Inferior parietal cortex (tissue), 1 donor: ENCODE measurements at regions not wholly inside any gene's neighbourhood (a gene's known extent, or its start where the extent isn't known, plus 50 kb on each side); places are given as distances from the start of the nearest gene placed in this dataset.

Experiments
- DNase-seq: peaks from one replicate; pipeline ENCODE4 v3.0.0-alpha.2; 2016; ENCODE audit errors: extremely low spot score

DNA sequence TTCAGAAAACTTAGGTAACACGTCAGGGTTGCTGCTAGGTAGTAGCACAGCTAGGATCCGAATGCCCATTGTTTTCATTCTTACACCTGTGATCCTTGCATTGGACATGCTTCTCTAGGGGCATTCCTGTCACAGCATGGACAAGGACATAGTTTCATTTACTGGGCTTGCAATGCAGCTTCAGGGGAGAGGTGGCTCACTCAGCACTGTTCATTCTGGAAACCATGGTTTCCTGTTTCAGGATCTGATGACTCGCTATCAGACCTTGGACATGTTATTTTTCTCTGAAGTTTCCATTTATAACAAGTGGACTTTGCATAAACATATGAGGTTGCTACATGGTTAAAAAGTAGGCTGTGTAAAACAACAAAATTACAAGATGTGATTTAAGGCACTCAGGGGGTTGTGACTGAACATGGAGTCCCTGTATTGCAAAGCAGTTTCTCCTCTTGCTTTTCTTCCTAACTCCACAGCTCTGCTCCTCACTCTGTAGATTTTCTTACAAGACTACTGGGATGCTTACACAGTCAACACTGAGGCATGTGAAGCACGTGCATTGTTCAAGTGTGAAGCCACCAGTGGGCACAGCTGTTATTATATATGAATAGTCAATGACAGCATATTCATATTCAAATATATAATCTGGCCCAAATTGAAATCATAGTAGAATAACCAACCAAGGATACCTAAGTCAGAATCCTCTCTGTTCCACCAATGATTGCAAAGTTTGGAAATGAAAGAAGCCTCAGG lies 66.1 kb upstream of the STK32A start:
- DNase-seq, result no peak

DNA sequence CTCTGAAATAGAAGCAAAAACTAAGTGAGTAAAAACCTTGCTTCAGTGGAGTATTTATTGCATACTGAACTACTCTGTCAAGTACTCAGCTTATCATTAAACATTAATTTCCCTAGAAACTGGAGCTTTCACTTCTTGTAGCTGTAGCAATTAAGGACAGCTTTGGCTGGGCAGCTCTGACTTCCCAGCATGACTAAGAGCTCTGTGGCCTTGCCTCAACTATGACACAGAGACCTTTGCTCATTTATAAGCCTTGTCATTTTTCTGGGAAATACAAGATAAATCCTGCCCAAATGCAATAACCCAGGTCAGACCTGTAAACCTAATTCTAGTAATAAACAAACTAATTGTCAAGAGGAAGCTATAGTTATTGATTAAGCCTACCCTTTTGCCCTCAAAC lies 65.4 kb upstream of the STK32A start:
- no peak for DNase-seq

DNA sequence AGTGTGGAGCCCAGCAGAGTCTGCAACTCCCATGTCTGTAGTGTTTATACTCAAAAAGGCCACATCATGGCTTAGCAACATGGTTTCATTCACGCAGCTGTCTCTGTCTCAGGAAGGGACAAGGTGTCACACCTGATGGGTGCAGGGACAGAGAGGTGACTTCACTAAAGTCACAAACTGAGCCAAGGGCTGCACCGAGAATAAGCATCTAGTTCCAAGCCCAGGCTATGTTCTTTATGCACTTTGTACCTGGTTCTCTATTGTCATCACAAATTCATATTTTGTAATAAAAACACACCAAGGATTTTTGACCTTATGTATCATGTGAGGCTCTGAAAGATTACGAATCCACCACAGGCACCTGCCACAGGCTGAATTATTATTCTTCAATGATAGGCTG lies 64.9 kb upstream of the STK32A start:
- no peak for DNase-seq

DNA sequence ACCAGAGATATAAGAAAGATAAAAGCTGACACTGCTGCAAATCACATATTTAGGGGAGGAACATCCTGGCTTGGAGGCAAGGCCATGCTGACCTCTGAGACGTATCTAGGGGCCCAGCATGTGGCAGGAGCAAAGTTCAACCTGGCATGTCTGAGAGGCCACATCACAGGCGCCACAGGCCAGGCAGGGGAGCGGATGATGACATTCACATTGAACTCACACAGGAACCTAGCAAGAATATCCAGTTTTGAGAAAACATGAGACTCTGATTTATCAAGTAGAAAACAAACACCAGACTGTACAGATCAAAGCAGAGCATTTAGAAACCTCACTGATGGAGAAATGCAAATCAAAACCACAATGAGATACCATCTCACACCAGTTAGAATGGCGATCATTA lies 64.2 kb upstream of the STK32A start:
- DNase-seq, result no peak

DNA sequence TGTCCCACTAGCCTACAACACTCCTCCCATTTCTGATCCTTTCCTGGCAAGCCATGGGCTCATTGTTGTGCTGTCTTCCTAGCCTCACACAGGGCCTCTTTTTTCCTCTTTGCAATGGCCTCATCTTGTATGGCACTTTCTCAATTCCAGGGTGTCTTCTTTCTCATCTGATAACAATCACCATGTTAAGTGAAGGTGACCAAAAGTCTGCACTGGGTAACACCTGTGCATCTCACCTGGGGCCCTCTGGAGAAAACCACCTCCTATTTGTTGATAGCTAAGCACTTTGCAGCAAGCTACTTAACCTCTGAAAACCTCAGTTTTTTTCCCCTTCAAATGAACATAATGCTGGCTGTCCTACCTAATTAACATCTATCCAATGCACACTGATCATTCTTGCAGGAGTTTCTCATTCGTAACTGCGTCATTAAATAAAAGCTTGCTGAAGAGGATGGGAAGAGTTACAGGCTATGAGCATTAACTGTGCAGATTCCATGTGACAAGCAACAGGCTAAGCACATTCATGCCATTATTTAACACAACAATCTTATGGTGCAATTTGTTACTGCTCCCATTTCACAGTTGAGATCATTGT lies 60.1 kb upstream of the STK32A start:
- DNase-seq, result no peak

DNA sequence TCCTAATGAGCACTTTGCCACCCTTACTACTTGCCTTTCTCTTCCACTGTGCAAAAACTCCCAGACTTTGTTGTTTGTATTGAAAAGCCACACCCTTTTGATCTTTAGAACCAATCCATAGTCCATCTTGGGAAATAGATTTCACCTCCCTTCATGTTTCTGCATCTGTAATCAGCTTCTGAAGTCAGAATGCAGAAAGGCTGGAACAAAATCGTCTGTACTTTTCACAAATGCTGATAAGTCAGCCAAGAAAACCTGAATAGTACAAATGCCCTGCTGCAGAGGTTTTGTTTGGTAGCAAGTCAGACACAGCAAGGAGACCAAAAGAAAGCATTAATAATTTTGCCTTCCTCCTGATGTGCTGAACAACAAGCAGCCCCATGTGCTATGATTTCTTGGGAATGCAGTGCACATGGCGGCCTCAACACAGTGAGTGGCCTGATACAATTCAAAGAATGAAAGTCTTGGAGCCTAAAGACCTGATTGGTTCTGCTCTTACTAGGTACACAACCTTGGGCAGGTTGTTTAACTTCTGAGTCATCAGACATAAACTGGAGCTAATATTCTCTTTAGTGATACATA lies 59.2 kb upstream of the STK32A start:
- DNase-seq, result no peak

DNA sequence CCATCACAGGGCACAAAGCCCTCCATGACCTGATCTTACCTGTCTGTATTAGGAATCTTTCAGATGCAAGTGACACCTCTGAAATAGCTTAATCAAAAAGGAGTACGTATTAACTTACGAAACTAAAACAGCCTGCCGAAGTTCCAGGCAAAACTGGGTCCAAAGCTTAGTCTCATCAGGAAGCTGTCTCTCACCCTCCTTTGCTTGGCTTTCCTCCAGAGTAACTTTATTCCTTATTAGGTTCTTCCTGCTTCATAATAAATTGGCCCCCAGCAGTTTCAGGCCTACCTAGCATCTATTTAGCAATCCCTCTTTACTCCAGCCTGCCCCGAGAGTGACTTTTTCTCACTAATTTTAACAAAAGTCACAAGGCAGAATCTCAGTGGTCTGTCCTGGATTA lies 58.4 kb upstream of the STK32A start:
- DNase-seq, result no peak

DNA sequence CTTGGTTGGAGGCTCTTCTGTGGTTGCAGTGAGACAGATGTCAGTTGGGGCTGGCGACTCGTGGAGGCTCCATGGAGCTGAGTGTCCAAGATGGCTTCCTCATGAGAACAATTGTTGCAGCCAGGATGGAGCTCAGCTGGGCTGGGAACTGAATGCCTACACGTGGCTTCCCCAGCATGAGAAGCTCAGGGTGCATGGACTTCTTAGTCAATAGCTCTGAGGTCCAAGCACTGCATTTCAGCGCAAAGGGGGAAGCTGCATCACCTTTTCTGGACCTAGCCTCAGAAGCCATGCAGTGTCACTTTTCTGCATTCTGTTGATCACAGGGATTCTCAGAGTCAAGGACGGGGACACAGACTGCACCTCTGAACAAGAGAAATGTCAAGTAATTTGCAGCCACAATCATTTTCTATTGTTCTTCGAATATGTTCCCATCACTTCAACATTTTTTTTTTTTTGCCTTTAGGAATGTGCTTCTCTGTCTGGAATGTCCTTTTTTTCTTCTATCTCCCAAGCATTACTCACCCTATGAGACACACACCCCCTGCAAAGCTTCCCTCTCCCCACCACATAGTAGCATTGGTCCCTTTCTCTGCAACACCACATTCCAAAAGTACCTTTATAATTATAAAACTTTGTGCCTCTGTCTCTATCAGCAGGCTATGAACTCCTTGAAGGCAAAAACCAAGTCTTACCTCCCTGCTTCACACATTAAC lies 57.5 kb upstream of the STK32A start:
- no peak for DNase-seq

DNA sequence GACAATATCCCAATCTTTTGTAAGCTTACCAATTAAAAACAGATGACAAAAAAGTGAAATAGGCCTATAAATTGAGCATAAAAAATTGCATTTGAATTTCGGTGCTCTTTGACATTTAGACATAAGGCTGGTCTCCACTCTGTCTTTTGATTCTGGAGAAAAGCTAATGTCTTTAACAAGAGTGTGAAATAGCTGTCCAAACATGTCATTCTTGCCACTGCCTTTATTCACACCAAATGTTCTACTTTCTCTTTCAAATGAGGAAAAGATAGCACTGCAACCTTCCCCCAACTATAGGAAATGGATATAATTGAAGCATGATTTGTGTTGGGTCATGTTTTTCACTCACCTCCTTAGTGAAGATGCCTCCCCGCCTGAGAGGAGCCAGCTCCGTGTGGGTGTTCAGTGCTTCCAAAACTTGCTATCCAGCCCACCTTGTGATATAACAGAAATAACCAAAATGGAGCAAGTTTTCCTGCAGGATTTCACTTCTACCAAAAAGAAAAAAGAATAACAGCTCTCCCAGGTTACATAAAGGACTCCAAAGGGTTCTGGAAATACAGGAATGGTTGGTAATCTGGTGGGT lies 55.2 kb upstream of the STK32A start:
- DNase-seq, result peak; percentile 36

DNA sequence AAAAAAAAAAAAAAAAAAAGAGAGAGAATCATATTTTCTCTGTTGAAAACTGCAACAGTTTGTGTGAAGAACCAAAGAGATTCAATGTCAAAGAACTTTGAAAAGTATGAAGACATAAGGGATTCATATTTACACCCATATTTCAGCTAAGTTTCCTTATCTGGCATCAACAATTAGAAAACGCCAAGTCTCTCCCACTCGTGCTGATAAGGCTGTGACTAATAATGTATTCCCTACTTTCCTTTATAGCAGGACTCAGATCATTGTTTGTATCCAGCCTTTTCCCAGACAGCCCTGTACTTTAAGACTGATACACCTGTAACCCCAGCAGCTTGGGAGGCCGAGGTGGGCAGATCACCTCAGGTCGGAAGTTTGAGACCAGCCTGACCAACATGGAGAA lies 54.1 kb upstream of the STK32A start:
- DNase-seq, result no peak
